Prostate gland (tissue), 2 donors: ENCODE measurements at regions not wholly inside any gene's neighbourhood (a gene's known extent, or its start where the extent isn't known, plus 50 kb on each side); places are given as distances from the start of the nearest gene placed in this dataset.

Experiments
- DNase-seq: peaks from one replicate; pipeline ENCODE4 v3.0.0-alpha.2; 2019; ENCODE audit warnings: low spot score
- H3K27ac ChIP-seq, 2 donors: fragments of 200-600 bp; sonication (generic); 2 replicates each; pipeline ENCODE4 v1.5.1; 2017 to 2019
- H3K27me3 ChIP-seq: fragments of 200-600 bp; sonication (generic); replicated peaks from 2 replicates; pipeline ENCODE4 v1.5.1; 2019; ENCODE audit not compliant: insufficient read depth
- H3K36me3 ChIP-seq, 2 donors: fragments of 200-600 bp; sonication (generic); 1 replicate in 1 of 2; 2 replicates in 1 of 2; pipeline versions ENCODE4 v1.5.1 to v1.8.1; 2017 to 2019
- H3K4me1 ChIP-seq: fragments of 200-600 bp; sonication (generic); replicated peaks from 2 replicates; pipeline ENCODE4 v1.5.1; 2019
- H3K4me3 ChIP-seq, 2 donors: fragments of 200-600 bp; sonication (generic); 2 replicates each; pipeline ENCODE4 v1.5.1; 2017 to 2019
- H3K9me3 ChIP-seq: fragments of 200-600 bp; sonication (generic); 2 replicates; pipeline ENCODE4 v1.5.1; 2017
- CTCF ChIP-seq, 4 experiments: fragments of 200-600 bp in 2 of 4; fragments of 450-650 bp in 2 of 4; sonication (generic) in 2 of 4; IDR thresholded peaks; 1 replicate in 3 of 4; 2 replicates in 1 of 4; pipeline ENCODE4 v1.5.1; 2016 to 2019; ENCODE audit warnings: antibody characterized with exemption in 4 of 4, mild to moderate bottlenecking in 2 of 4, moderate library complexity in 2 of 4
- POLR2A ChIP-seq: fragments of 450-650 bp; IDR thresholded peaks from one replicate; pipeline ENCODE4 v1.6.1; 2016; ENCODE audit warnings: antibody characterized with exemption, mild to moderate bottlenecking
- POLR2AphosphoS5 ChIP-seq: sonication (generic); formaldehyde crosslinking; IDR thresholded peaks from one replicate; pipeline ENCODE4 v1.6.1; 2017; ENCODE audit warnings: antibody characterized with exemption
- WGBS: methylation state at CpG from one replicate; pipeline ENCODE4 v1.1.5; 2018; 5-methylcytosine and 5-hydroxymethylcytosine counted together
- intact Hi-C: fragments of 100-400 bp; cut with DNase I; formaldehyde crosslinking; loops from one replicate; pipeline ENCODE4 v1.14.2; 2022

GRCh38 chr1:25036117-25036546 lies 106.1 kb upstream of the RUNX3 start:
- Histone ChIP-seq H3K27ac (no peak overlapping the region), H3K27me3 (peaks cover 14% of the 10 kb centered on the region), H3K4me3 (no peak overlapping the region), H3K9me3 (no peaks in the 10 kb centered on the region), H3K36me3 (no peaks in the 10 kb centered on the region), H3K4me1 (peaks cover 5% of the 10 kb centered on the region)
- no peak for DNase-seq
- intact Hi-C loops = no loop called here
- WGBS = 95% methylated on average over 3 of the region's 3 CpGs
- TF ChIP-seq POLR2A = no peak
- TF ChIP-seq POLR2AphosphoS5 = no peak
- TF ChIP-seq CTCF (IDR thresholded peaks at IDR 0.05) = no peak

- no peak overlapping the region for H3K27ac ChIP-seq
- no peaks in the 10 kb centered on the region for H3K9me3 ChIP-seq
- no peak for DNase-seq
- H3K4me3 ChIP-seq = no peak overlapping the region
- intact Hi-C loops = no loop called here
- TF ChIP-seq POLR2A (no peak), CTCF (IDR thresholded peaks at IDR 0.05) (no peak), POLR2AphosphoS5 (no peak)
- WGBS = 100% methylated on average over 1 of the region's 1 CpG
- H3K27me3 ChIP-seq = peaks cover 14% of the 10 kb centered on the region
- peaks cover 5% of the 10 kb centered on the region for H3K4me1 ChIP-seq
- no peaks in the 10 kb centered on the region for H3K36me3 ChIP-seq
These were observed 105.5 kb upstream of the RUNX3 start for GRCh38 chr1:25035523-25036116.

GRCh38 chr1:25034736-25035522 lies 104.9 kb upstream of the RUNX3 start:
- 79% methylated on average over 9 of the region's 14 CpGs for WGBS
- Histone ChIP-seq H3K9me3 (no peaks in the 10 kb centered on the region), H3K27me3 (peaks cover 11% of the 10 kb centered on the region), H3K36me3 (no peaks in the 10 kb centered on the region), H3K27ac (no peak overlapping the region), H3K4me3 (no peak overlapping the region), H3K4me1 (peaks cover 5% of the 10 kb centered on the region)
- TF ChIP-seq POLR2A (no peak), CTCF (IDR thresholded peaks at IDR 0.05) (no peak), POLR2AphosphoS5 (no peak)
- DNase-seq = no peak
- intact Hi-C loops = no loop called here

GRCh38 chr1:25033828-25034705 lies 104.0 kb upstream of the RUNX3 start:
- peaks cover 5% of the 10 kb centered on the region for H3K4me1 ChIP-seq
- WGBS = 88% methylated on average over 28 of the region's 28 CpGs
- no peak for DNase-seq
- intact Hi-C loops = no loop called here
- no peak overlapping the region for H3K4me3 ChIP-seq
- peaks cover 3% of the 10 kb centered on the region for H3K27me3 ChIP-seq
- TF ChIP-seq POLR2A (no peak), CTCF (IDR thresholded peaks at IDR 0.05) (no peak), POLR2AphosphoS5 (no peak)
- no peaks in the 10 kb centered on the region for H3K36me3 ChIP-seq
- no peaks in the 10 kb centered on the region for H3K9me3 ChIP-seq
- no peak overlapping the region for H3K27ac ChIP-seq
